ENCODE measurements at regions not wholly inside any gene's neighbourhood (a gene's known extent, or its start where the extent isn't known, plus 50 kb on each side); places are given as distances from the start of the nearest gene placed in this dataset.

DNA sequence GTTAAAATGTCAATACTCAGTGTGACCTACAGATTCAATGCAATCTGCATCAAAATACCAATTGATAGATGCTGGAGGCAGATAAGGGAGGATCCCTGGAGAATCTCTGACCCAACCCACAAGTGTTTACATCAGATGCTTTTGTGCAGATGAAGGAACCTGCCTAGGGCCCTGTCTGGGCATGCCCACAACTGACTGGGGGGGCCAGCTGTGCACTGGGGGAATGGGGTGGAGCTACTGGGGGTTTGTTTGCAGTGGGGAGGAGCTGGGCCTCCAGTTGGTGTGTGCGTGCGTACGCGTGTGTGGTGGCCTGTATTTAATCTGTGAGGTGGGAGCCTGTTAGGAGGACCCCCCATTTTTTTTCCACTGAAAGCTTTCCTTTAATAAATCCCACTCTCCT lies 244.9 kb downstream of the TRIM36 start:
- TF ChIP-seq, protein P1, sequence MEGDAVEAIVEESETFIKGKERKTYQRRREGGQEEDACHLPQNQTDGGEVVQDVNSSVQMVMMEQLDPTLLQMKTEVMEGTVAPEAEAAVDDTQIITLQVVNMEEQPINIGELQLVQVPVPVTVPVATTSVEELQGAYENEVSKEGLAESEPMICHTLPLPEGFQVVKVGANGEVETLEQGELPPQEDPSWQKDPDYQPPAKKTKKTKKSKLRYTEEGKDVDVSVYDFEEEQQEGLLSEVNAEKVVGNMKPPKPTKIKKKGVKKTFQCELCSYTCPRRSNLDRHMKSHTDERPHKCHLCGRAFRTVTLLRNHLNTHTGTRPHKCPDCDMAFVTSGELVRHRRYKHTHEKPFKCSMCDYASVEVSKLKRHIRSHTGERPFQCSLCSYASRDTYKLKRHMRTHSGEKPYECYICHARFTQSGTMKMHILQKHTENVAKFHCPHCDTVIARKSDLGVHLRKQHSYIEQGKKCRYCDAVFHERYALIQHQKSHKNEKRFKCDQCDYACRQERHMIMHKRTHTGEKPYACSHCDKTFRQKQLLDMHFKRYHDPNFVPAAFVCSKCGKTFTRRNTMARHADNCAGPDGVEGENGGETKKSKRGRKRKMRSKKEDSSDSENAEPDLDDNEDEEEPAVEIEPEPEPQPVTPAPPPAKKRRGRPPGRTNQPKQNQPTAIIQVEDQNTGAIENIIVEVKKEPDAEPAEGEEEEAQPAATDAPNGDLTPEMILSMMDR (IDR thresholded peaks at IDR 0.05): no peak
- DNase-seq (ENCODE audit: low spot score) (no peak), ATAC-seq (ENCODE audit: insufficient number of reproducible peaks, low FRiP score, low read depth) (no peak)
- Histone ChIP-seq H3K9me3 (no peaks in the 10 kb centered on the region), H3K27me3 (replicated peaks; ENCODE audit: insufficient read depth) (no peaks in the 10 kb centered on the region), H3K36me3 (no peaks in the 10 kb centered on the region), H3K27ac (no peak overlapping the region), H3K4me1 (ENCODE audit: control insufficient read depth in 1 of 2, low read depth in 2 of 2) (no peaks in the 10 kb centered on the region), H3K4me3 (no peak overlapping the region)

DNA sequence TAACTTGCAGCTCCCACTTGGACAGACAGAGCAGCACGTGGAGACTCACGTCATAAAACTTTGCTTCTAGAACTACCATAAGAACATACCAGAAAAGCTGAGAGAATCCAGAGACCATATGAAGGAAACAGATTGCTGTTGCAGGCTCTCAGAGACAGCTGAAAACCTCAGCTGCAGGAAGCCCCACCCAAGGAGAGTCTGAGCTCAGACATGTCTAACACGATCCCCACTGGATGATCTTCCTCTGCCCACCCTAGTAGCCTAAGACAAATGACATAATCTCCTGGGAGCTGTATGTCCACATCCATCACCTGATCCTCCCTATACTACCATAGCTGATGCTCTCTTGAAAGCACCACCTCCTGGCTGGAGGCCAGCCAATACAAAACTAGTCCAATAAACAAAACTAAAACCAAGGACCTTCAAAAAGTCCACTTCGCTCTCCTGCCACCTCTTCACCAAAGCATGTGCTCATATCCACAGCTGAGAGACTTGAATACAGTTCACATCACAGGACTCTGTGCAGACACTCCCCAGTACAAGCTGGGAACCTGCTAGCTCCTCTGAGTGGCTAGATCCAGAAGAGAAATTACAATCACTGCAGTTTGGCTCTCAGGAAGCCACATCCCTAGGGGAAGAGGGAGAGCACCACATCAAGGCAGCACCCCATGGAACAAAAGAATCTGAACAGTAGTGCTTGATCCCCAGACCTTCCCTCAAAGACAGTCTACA lies 257.4 kb downstream of the TRIM36 start:
- no peak overlapping the region for H3K27ac ChIP-seq
- ATAC-seq (ENCODE audit: insufficient number of reproducible peaks, low FRiP score, low read depth) (no peak), DNase-seq (ENCODE audit: low spot score) (no peak)
- H3K4me3 ChIP-seq: no peak overlapping the region
- H3K9me3 ChIP-seq: no peaks in the 10 kb centered on the region
- TF ChIP-seq, protein P1 (IDR thresholded peaks at IDR 0.05): no peak
- H3K36me3 ChIP-seq: no peaks in the 10 kb centered on the region
- no peaks in the 10 kb centered on the region for H3K4me1 ChIP-seq (ENCODE audit: control insufficient read depth in 1 of 2, low read depth in 2 of 2)
- H3K27me3 ChIP-seq (replicated peaks; ENCODE audit: insufficient read depth): no peaks in the 10 kb centered on the region

DNA sequence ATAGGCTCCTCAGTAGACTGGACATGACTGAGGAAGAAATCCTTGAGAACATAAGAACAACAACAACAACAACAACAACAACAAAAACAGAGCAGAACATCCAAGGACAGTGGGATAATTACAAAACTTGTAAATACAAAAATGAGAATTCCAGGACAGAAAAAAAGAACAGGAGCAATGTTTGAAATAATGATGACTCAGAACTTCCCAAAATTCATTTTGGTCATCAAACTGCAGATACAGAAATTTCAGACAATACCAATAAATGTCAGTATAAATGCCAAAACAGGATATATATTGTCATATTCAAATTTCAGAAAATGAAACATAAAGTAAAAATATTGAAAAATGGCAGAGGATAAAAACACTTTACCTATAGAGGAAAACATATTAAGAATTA lies 259.0 kb downstream of the TRIM36 start:
- Histone ChIP-seq H3K4me3 (no peak overlapping the region), H3K36me3 (no peaks in the 10 kb centered on the region), H3K27ac (no peak overlapping the region), H3K4me1 (ENCODE audit: control insufficient read depth in 1 of 2, low read depth in 2 of 2) (no peaks in the 10 kb centered on the region), H3K27me3 (replicated peaks; ENCODE audit: insufficient read depth) (no peaks in the 10 kb centered on the region), H3K9me3 (no peaks in the 10 kb centered on the region)
- no peak for ATAC-seq (ENCODE audit: insufficient number of reproducible peaks, low FRiP score, low read depth)
- no peak for DNase-seq (ENCODE audit: low spot score)
- TF ChIP-seq, protein P1 (IDR thresholded peaks at IDR 0.05): no peak

DNA sequence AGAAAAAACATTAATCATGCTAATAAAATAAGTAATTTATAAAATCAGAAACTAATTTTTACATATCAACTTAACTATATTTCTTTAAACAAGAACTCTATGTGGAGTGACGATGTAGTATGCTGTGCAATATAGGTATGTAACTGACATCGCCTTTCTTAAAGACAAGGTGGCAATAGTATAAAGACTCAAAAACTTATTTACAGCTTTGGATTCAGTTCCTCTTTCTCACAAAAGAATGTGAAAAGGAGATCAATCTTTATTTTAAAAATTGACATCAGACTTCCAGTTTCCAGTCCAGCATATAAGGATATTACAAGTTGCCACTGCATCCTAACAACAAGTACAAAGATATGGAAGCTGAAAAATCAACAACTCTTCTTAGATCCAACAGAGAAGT lies 260.3 kb downstream of the TRIM36 start:
- Histone ChIP-seq H3K4me3 (no peak overlapping the region), H3K36me3 (no peaks in the 10 kb centered on the region), H3K9me3 (no peaks in the 10 kb centered on the region), H3K4me1 (ENCODE audit: control insufficient read depth in 1 of 2, low read depth in 2 of 2) (no peaks in the 10 kb centered on the region), H3K27ac (no peak overlapping the region), H3K27me3 (replicated peaks; ENCODE audit: insufficient read depth) (no peaks in the 10 kb centered on the region)
- TF ChIP-seq, protein P1 (IDR thresholded peaks at IDR 0.05): no peak
- DNase-seq (ENCODE audit: low spot score) (no peak), ATAC-seq (ENCODE audit: insufficient number of reproducible peaks, low FRiP score, low read depth) (no peak)

DNA sequence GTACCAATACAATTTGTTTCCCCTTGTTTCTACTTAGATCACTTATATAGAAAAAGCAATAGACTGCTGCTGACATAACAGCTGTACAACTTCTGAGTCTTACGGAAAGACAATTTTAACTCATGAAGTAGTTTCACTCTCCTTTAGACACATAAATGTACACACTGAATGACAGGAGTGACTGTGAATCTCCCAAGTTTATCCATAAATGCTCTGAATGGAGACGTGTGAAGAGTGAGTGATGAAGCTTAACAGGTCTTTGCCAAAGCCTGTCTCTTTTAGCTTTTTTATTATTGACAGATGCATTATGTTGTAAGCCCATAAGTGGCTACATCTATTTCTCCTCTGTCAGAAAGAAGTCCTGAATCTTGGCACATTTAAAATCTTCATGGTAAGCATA lies 265.9 kb downstream of the TRIM36 start:
- Histone ChIP-seq H3K27ac (no peak overlapping the region), H3K9me3 (no peaks in the 10 kb centered on the region), H3K27me3 (replicated peaks; ENCODE audit: insufficient read depth) (no peaks in the 10 kb centered on the region), H3K36me3 (no peaks in the 10 kb centered on the region), H3K4me1 (ENCODE audit: control insufficient read depth in 1 of 2, low read depth in 2 of 2) (no peaks in the 10 kb centered on the region), H3K4me3 (no peak overlapping the region)
- TF ChIP-seq, protein P1 (IDR thresholded peaks at IDR 0.05): no peak
- no peak for ATAC-seq (ENCODE audit: insufficient number of reproducible peaks, low FRiP score, low read depth)
- no peak for DNase-seq (ENCODE audit: low spot score)

Measured in thoracic aorta (tissue), 2 donors.